IMR-90 (cell line): ENCODE measurements at regions not wholly inside any gene's neighbourhood (a gene's known extent, or its start where the extent isn't known, plus 50 kb on each side); places are given as distances from the start of the nearest gene placed in this dataset.

Experiments
- BHLHE40 ChIP-seq: fragments of 150-350 bp; IDR thresholded peaks from 2 replicates; pipeline ENCODE4 v1.6.1; 2016; ENCODE audit warnings: mild to moderate bottlenecking, low read depth, low read length
- CEBPB ChIP-seq: IDR thresholded peaks from 2 replicates; pipeline ENCODE4 v1.6.1; 2012; ENCODE audit warnings: low read depth, low read length, improper control_type of control experiment
- CHD1 ChIP-seq: IDR thresholded peaks from 2 replicates; pipeline ENCODE4 v1.6.1; 2012; ENCODE audit warnings: low read depth, low read length, improper control_type of control experiment
- POLR2A ChIP-seq: IDR thresholded peaks from 2 replicates; pipeline ENCODE4 v1.6.1; 2012; ENCODE audit warnings: mild to moderate bottlenecking, low read depth, low read length
- RAD21 ChIP-seq: IDR thresholded peaks from 2 replicates; pipeline ENCODE4 v1.6.1; 2012; ENCODE audit warnings: low read length, improper control_type of control experiment
- TF ChIP-seq, protein P1 (sequence below): conservative IDR thresholded peaks from 2 replicates; pipeline ENCODE4 v1.5.1; 2012; ENCODE audit warnings: mild to moderate bottlenecking, low read depth, low read length, improper control_type of control experiment
- TF ChIP-seq, protein P2 (sequence below): fragments of 150-350 bp; IDR thresholded peaks from 2 replicates; pipeline ENCODE4 v1.6.1; 2016; ENCODE audit warnings: low read depth, mild to moderate bottlenecking, low read length, moderate library complexity, borderline replicate concordance
- TF ChIP-seq, protein P3 (sequence below): fragments of 150-350 bp; IDR thresholded peaks from 2 replicates; pipeline ENCODE4 v1.6.1; 2017; ENCODE audit warnings: mild to moderate bottlenecking, antibody characterized with exemption, low read length, low read depth

DNA sequence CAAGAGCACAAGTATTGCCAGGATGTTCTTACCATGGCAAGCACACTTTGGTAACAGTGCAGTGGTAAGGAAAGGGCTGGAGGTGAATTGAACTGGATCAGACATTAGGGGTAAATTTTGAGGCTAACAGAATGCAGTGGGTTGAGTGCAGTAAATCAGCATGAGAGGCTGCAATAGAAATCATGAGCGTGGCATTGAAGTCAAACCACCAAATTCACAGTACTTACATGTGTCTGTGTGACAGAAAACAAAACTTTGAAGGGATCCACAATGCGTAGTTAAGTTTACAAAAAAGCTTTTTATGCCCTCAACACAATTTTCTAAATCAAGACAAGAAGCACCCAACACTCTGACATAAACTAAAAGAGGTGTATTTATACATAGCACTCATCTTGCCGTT lies 428.0 kb upstream of the ARHGEF26 start:
- TF ChIP-seq, protein P1, sequence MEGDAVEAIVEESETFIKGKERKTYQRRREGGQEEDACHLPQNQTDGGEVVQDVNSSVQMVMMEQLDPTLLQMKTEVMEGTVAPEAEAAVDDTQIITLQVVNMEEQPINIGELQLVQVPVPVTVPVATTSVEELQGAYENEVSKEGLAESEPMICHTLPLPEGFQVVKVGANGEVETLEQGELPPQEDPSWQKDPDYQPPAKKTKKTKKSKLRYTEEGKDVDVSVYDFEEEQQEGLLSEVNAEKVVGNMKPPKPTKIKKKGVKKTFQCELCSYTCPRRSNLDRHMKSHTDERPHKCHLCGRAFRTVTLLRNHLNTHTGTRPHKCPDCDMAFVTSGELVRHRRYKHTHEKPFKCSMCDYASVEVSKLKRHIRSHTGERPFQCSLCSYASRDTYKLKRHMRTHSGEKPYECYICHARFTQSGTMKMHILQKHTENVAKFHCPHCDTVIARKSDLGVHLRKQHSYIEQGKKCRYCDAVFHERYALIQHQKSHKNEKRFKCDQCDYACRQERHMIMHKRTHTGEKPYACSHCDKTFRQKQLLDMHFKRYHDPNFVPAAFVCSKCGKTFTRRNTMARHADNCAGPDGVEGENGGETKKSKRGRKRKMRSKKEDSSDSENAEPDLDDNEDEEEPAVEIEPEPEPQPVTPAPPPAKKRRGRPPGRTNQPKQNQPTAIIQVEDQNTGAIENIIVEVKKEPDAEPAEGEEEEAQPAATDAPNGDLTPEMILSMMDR, result no peak
- TF ChIP-seq CHD1 (no peak), BHLHE40 (no peak), CEBPB (no peak), POLR2A (no peak), RAD21 (no peak)
- TF ChIP-seq, protein P2, sequence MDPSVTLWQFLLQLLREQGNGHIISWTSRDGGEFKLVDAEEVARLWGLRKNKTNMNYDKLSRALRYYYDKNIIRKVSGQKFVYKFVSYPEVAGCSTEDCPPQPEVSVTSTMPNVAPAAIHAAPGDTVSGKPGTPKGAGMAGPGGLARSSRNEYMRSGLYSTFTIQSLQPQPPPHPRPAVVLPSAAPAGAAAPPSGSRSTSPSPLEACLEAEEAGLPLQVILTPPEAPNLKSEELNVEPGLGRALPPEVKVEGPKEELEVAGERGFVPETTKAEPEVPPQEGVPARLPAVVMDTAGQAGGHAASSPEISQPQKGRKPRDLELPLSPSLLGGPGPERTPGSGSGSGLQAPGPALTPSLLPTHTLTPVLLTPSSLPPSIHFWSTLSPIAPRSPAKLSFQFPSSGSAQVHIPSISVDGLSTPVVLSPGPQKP, result no peak
- TF ChIP-seq, protein P3, sequence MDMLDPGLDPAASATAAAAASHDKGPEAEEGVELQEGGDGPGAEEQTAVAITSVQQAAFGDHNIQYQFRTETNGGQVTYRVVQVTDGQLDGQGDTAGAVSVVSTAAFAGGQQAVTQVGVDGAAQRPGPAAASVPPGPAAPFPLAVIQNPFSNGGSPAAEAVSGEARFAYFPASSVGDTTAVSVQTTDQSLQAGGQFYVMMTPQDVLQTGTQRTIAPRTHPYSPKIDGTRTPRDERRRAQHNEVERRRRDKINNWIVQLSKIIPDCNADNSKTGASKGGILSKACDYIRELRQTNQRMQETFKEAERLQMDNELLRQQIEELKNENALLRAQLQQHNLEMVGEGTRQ, result no peak
